ENCODE measurements at regions not wholly inside any gene's neighbourhood (a gene's known extent, or its start where the extent isn't known, plus 50 kb on each side); places are given as distances from the start of the nearest gene placed in this dataset.

GRCh38 chr6:126546541-126547120, 206.7 kb downstream of the CENPW start:
- no peak for FAIRE-seq
- TF ChIP-seq POLR2AphosphoS5 (IDR thresholded peaks at IDR 0.05; ENCODE audit: low read depth, low read length), result no peak
- TF ChIP-seq POLR2A (IDR thresholded peaks at IDR 0.05; ENCODE audit: low read depth, low read length), result no peak
- TF ChIP-seq TAF1 (IDR thresholded peaks at IDR 0.05; ENCODE audit: borderline replicate concordance, low read depth, low read length), result no peak
- no peak for DNase-seq (ENCODE audit: insufficient read length)

- DNase-seq (ENCODE audit: insufficient read length), result no peak
- TF ChIP-seq POLR2A (IDR thresholded peaks at IDR 0.05; ENCODE audit: low read depth, low read length) (no peak), POLR2AphosphoS5 (IDR thresholded peaks at IDR 0.05; ENCODE audit: low read depth, low read length) (no peak), TAF1 (IDR thresholded peaks at IDR 0.05; ENCODE audit: borderline replicate concordance, low read depth, low read length) (no peak)
- FAIRE-seq, result no peak
Observed at GRCh38 chr6:126548300-126548699, 208.4 kb downstream of the CENPW start.

DNA sequence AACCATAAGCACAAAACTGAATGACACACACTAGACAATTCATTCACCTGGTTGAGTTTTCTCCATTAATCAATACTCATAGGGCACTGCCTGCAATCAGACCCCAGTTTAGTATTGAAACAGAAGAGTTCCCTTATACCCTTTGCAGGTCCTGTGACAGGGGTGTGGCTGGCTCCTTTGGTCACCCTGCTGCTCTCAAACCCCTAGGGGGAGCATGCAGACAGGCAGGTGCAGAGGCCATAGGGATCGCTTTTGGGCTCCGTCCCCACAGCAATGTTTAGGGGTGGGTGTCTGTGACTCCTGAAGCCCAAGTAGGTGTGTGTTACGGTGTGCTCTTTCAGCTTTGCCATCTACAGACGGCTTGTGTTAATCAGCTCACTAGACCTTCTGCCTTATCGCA, 210.4 kb downstream of the CENPW start:
- TF ChIP-seq POLR2AphosphoS5 (IDR thresholded peaks at IDR 0.05; ENCODE audit: low read depth, low read length) (no peak), TAF1 (IDR thresholded peaks at IDR 0.05; ENCODE audit: borderline replicate concordance, low read depth, low read length) (no peak), POLR2A (IDR thresholded peaks at IDR 0.05; ENCODE audit: low read depth, low read length) (no peak)
- FAIRE-seq (no peak), DNase-seq (ENCODE audit: insufficient read length) (no peak)

DNA sequence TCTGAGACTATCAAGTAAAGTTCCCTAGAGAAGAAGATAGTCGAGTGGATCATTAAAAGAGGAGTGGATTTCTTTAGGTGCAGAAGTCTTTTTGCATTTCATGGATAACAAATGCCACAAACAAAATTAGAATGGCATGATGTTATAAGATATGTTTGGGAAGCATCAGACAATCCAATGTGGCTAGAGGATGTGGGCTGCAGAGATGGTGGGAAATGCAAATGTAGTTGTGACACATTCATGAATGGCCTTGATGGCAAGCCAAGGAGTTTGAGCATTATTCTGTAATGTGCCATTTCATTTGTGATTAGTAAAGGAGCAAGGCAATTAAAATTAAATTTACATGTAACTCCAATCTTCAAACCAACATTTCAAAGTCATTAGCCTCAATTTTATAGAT, 211.9 kb downstream of the CENPW start:
- TF ChIP-seq POLR2A (IDR thresholded peaks at IDR 0.05; ENCODE audit: low read depth, low read length) (no peak), POLR2AphosphoS5 (IDR thresholded peaks at IDR 0.05; ENCODE audit: low read depth, low read length) (no peak), TAF1 (IDR thresholded peaks at IDR 0.05; ENCODE audit: borderline replicate concordance, low read depth, low read length) (no peak)
- no peak for FAIRE-seq
- no peak for DNase-seq (ENCODE audit: insufficient read length)

DNA sequence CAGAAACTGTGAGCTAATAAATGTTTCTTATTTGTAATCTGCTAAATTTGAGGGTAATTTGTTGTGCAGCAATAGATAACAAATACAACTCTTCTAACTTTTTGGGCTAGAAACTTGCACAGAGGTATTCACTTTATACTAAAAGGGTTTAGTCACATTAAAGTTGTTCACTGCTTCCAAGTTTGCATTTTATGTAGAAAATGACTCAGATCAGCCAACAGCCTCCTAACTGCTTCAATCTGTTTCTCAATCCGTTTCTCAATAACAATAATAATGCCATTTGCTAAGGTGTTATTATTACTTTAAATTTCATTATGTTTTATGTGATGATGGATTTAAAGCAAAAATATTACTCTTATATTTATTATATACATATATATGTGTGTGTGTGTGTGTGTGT, 213.9 kb downstream of the CENPW start:
- DNase-seq (ENCODE audit: insufficient read length) (no peak), FAIRE-seq (no peak)
- TF ChIP-seq TAF1 (IDR thresholded peaks at IDR 0.05; ENCODE audit: borderline replicate concordance, low read depth, low read length) (no peak), POLR2AphosphoS5 (IDR thresholded peaks at IDR 0.05; ENCODE audit: low read depth, low read length) (no peak), POLR2A (IDR thresholded peaks at IDR 0.05; ENCODE audit: low read depth, low read length) (no peak)

DNA sequence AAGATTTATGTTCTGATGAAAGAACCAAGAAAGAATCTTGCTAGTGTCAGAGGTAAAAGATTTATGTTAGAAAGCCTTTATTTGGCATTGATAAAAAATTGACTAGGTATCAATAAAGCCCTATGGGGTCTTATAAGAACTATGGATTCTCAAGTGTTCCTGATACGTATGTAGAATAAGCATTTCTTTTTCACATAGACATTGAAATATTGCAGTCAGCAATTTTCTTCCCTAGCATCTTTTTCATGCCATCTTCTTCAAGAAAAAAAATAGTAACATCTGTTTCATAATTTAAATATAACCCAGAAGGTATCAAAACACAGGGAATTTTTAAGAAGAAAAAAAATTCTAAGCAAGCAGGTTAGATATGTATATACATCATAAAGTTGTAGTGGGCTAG, 230.6 kb downstream of the CENPW start:
- no peak for TF ChIP-seq TAF1 (IDR thresholded peaks at IDR 0.05; ENCODE audit: borderline replicate concordance, low read depth, low read length)
- TF ChIP-seq POLR2AphosphoS5 (IDR thresholded peaks at IDR 0.05; ENCODE audit: low read depth, low read length), result no peak
- TF ChIP-seq POLR2A (IDR thresholded peaks at IDR 0.05; ENCODE audit: low read depth, low read length), result no peak
- DNase-seq (ENCODE audit: insufficient read length) (no peak), FAIRE-seq (no peak)

DNA sequence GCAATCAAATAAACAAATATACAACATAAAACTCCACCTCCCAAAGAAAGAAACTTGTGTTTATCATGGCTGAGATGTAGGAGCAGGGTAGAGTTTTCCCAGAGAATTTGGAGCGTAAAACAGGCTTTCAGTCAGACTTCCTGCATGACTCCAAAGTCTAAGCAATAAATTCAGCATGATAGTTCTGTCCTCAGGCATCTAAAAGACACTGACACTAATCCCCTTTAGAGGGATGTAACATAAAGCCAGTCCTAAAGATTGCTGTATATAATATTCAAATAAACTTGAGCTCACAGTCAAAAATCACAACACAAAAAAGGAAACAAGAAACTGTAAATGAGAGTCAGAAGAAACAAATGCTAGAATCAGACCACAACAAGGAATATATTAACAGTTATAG, 234.4 kb downstream of the CENPW start:
- FAIRE-seq, result no peak
- no peak for TF ChIP-seq POLR2A (IDR thresholded peaks at IDR 0.05; ENCODE audit: low read depth, low read length)
- no peak for TF ChIP-seq TAF1 (IDR thresholded peaks at IDR 0.05; ENCODE audit: borderline replicate concordance, low read depth, low read length)
- TF ChIP-seq POLR2AphosphoS5 (IDR thresholded peaks at IDR 0.05; ENCODE audit: low read depth, low read length), result no peak
- no peak for DNase-seq (ENCODE audit: insufficient read length)

- DNase-seq (ENCODE audit: insufficient read length) (no peak), FAIRE-seq (no peak)
- no peak for TF ChIP-seq TAF1 (IDR thresholded peaks at IDR 0.05; ENCODE audit: borderline replicate concordance, low read depth, low read length)
- TF ChIP-seq POLR2A (IDR thresholded peaks at IDR 0.05; ENCODE audit: low read depth, low read length), result no peak
- TF ChIP-seq POLR2AphosphoS5 (IDR thresholded peaks at IDR 0.05; ENCODE audit: low read depth, low read length), result no peak
Observed at GRCh38 chr6:126581316-126581715, 241.4 kb downstream of the CENPW start.

- TF ChIP-seq TAF1 (IDR thresholded peaks at IDR 0.05; ENCODE audit: borderline replicate concordance, low read depth, low read length) (no peak), POLR2AphosphoS5 (IDR thresholded peaks at IDR 0.05; ENCODE audit: low read depth, low read length) (no peak), POLR2A (IDR thresholded peaks at IDR 0.05; ENCODE audit: low read depth, low read length) (no peak)
- no peak for DNase-seq (ENCODE audit: insufficient read length)
- no peak for FAIRE-seq
Observed at GRCh38 chr6:126600258-126600916, 260.5 kb downstream of the CENPW start.

DNA sequence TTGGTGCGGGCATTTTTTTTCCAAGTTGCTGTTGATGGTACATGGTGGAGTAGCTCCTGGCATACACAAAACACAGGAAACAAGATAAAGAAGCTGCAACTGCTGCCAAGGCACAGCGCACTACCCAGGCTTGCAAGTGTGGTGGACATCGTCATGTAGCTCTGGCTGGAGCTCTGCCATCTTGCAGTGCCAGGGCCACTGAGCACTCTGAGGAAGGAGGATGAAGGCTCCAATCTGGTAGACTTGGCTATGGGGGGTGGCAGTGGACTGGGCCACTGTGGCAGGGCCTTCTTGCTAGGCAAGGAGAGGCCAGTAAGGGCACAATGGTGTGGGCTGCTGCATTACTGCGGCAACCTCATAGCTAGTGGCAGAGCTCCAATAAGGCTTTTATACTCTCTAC, 263.5 kb downstream of the CENPW start:
- TF ChIP-seq POLR2A (IDR thresholded peaks at IDR 0.05; ENCODE audit: low read depth, low read length) (no peak), TAF1 (IDR thresholded peaks at IDR 0.05; ENCODE audit: borderline replicate concordance, low read depth, low read length) (no peak), POLR2AphosphoS5 (IDR thresholded peaks at IDR 0.05; ENCODE audit: low read depth, low read length) (no peak)
- FAIRE-seq (no peak), DNase-seq (ENCODE audit: insufficient read length) (no peak)

DNA sequence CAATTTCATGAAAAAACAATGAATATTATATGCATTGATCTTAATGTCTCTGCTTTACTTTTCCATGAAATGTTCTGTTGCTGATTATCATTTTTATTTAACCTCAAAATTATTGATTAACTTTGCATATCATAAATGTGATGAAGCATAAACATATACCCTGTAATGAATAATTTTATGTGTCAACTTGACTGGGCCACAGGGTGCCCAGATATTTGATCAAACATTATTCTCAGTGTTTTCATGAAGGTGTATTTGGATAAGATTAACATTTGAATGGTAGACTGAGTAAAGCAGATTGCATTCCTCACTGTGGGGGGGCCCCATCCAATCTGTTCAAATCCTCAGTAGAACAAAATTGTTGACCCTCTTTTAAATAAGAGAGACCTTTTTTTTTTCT, 265.2 kb downstream of the CENPW start:
- FAIRE-seq (no peak), DNase-seq (ENCODE audit: insufficient read length) (no peak)
- TF ChIP-seq POLR2A (IDR thresholded peaks at IDR 0.05; ENCODE audit: low read depth, low read length) (no peak), POLR2AphosphoS5 (IDR thresholded peaks at IDR 0.05; ENCODE audit: low read depth, low read length) (no peak), TAF1 (IDR thresholded peaks at IDR 0.05; ENCODE audit: borderline replicate concordance, low read depth, low read length) (no peak)

DNA sequence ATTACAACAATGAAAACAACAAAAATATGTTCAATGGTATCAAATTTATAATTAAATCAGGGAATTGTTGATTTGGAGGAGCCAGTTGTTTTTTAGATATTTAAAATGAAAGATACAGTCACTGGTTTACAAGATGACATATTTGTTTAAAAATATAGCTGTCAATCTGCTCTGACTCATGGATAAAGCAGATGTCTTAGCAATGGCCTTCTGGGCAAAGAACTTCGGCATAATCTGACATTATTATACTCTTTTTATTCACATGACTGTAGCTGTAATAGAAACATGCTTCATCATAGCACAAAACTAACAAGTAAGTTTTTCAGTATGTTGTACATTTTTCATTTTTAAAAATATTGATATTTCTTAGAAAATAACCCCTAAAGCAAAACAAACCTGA, 267.4 kb downstream of the CENPW start:
- FAIRE-seq (no peak), DNase-seq (ENCODE audit: insufficient read length) (no peak)
- no peak for TF ChIP-seq POLR2A (IDR thresholded peaks at IDR 0.05; ENCODE audit: low read depth, low read length)
- no peak for TF ChIP-seq TAF1 (IDR thresholded peaks at IDR 0.05; ENCODE audit: borderline replicate concordance, low read depth, low read length)
- no peak for TF ChIP-seq POLR2AphosphoS5 (IDR thresholded peaks at IDR 0.05; ENCODE audit: low read depth, low read length)
